Large intestine (tissue), 3 donors: ENCODE measurements at regions not wholly inside any gene's neighbourhood (a gene's known extent, or its start where the extent isn't known, plus 50 kb on each side); places are given as distances from the start of the nearest gene placed in this dataset.

Experiments used
- DNase-seq, 2 donors: peaks; one replicate each; pipeline versions ENCODE4 v3.0.0 to v3.0.0-alpha.2; 2013
- H3K27ac ChIP-seq: one replicate; pipeline ENCODE4 v1.5.1; 2013; ENCODE audit warnings: low read length
- H3K27me3 ChIP-seq: 2 replicates; pipeline ENCODE4 v1.6.1; 2013; ENCODE audit warnings: low read length; ENCODE audit not compliant: control insufficient read depth, insufficient read depth
- H3K36me3 ChIP-seq: 2 replicates; pipeline ENCODE4 v1.6.1; 2013; ENCODE audit warnings: low read length; ENCODE audit not compliant: control insufficient read depth, insufficient read depth
- H3K4me1 ChIP-seq: one replicate; pipeline ENCODE4 v1.6.1; 2013; ENCODE audit warnings: low read length; ENCODE audit not compliant: control insufficient read depth, insufficient read depth
- H3K4me3 ChIP-seq: one replicate; pipeline ENCODE4 v1.5.1; 2013; ENCODE audit warnings: low read length
- H3K9me3 ChIP-seq: one replicate; pipeline ENCODE4 v1.6.1; 2013; ENCODE audit warnings: mild to moderate bottlenecking, low read depth, low read length, moderate library complexity; ENCODE audit not compliant: control insufficient read depth
- WGBS: methylation state at CpG from one replicate; pipeline ENCODE4 v1.1.5; 2013; ENCODE audit warnings: low lambda C conversion rate; ENCODE audit not compliant: insufficient coverage; 5-methylcytosine and 5-hydroxymethylcytosine counted together

DNA sequence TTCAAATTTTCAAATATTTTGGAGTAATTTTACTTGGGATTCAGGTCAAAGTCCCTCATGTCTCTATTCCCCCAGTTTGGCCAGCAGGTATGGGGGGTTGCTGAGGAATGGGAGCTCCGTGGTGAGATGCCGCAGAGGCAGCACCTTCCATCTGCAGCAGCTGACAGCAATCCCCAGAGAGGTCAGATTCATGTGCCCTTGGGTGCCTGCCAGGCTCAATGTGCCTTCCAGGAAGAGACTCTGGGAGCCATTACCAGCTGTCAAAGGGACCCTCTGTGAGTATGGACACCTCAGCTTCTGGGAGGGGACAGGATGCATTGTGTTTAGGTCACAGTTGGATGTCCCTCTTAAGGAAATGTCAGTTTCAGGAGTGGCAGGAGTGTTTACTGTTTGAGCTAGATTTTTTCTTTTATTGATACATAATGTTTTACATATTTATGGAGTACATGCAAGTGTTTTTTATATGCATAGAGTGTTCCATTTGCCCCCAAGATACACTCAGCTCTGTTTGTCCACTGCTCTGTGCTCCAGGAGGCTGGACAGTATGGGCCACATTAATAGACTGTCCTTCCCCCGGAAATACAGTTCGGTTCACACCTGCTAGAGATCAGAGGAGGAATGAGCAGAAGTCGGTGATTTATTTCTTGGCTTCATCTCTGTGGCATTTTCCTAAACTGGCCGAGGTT, 75.3 kb upstream of the GRB10 start:
- H3K4me3 ChIP-seq: no peak overlapping the region
- WGBS: no CpG with 5 or more reads among the region's 6 CpGs
- no peaks in the 10 kb centered on the region for H3K4me1 ChIP-seq
- H3K36me3 ChIP-seq: no peaks in the 10 kb centered on the region
- no peak for DNase-seq
- no peak overlapping the region for H3K27ac ChIP-seq
- no peaks in the 10 kb centered on the region for H3K27me3 ChIP-seq
- H3K9me3 ChIP-seq: no peaks in the 10 kb centered on the region

DNA sequence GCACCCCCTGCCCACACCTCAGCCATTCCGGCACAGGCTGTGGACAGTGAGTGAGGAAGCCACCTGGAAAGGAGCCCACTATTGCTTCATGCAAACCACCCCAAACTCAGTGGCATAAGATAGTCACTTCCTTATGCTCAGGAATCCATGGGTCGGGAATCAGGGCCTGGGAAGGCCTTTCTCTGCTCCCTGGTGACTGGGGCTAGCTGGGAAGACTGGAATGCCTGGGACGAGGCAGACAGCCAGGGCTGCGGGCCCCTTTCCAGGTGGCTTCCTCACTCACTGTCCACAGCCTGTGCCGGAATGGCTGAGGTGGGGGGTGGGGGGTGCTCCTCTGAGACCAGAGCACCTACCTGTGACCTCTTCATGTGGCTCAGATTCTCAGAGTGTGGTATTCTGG, 74.1 kb upstream of the GRB10 start:
- no CpG with 5 or more reads among the region's 5 CpGs for WGBS
- Histone ChIP-seq H3K27ac (no peak overlapping the region), H3K4me3 (no peak overlapping the region), H3K27me3 (no peaks in the 10 kb centered on the region), H3K4me1 (no peaks in the 10 kb centered on the region), H3K36me3 (no peaks in the 10 kb centered on the region), H3K9me3 (no peaks in the 10 kb centered on the region)
- no peak for DNase-seq

DNA sequence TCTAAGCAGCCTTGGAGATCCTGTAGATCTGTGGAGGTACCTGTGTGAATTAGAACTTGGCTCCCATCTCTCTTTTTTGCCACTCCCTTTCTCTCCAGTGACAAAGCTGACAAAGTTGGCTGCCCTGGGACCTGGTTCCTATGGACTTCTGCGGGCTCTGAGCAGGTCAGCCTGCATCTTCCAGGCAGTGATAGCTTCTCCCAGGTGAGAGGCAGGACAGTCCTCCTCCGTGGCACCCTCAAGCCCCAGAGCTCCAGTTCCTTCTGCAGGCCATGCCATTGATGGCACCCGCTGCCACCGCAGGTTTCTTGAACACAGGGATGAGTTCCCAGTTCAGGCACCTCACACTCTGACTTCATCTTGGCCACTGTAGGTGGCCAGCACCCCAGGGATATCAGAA, 73.5 kb upstream of the GRB10 start:
- H3K27ac ChIP-seq: no peak overlapping the region
- no peaks in the 10 kb centered on the region for H3K27me3 ChIP-seq
- H3K36me3 ChIP-seq: no peaks in the 10 kb centered on the region
- no peaks in the 10 kb centered on the region for H3K9me3 ChIP-seq
- no peaks in the 10 kb centered on the region for H3K4me1 ChIP-seq
- no CpG with 5 or more reads among the region's 4 CpGs for WGBS
- DNase-seq: no peak
- H3K4me3 ChIP-seq: no peak overlapping the region

DNA sequence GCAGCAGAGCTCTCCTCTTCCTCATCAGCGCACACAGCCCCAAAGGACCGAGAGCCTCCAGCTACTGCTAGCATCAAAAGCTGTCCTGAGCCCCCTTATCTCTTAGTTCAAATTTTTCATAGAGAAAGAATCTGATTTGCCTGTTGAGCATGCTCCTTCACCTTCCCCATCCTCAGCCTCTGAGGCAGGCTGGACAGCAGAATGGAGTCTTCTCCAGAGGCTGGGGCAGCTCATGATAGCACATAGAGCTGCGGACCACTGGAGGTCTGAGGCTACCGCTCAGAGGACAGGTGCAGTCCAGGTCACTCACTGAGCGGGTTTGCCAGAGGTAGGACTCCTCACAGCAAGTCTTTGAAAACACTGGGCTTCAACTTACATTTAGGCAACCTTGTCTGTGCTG, 72.8 kb upstream of the GRB10 start:
- Histone ChIP-seq H3K27me3 (no peaks in the 10 kb centered on the region), H3K4me3 (no peak overlapping the region), H3K9me3 (no peaks in the 10 kb centered on the region), H3K4me1 (no peaks in the 10 kb centered on the region), H3K36me3 (no peaks in the 10 kb centered on the region), H3K27ac (no peak overlapping the region)
- WGBS: no CpG with 5 or more reads among the region's 5 CpGs
- DNase-seq: no peak

DNA sequence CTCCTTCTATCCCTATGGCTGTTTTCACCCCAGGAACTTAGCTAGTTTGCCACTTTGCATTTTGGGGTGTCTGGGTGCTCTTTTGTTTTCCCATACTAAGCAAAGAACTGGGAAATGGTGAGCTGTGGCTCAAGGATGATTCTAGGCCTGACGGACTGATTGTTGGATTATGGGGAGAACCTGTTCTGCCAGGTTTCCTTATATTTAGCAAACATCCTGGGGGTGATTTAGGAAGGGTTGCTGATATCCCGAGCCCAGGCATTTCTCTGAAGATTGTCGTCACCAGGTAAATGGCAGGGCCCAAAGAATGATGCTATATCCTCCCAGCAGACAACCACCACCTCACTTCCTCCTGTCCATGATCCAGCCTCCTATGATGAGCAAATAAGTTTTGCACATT, 72.1 kb upstream of the GRB10 start:
- Histone ChIP-seq H3K36me3 (no peaks in the 10 kb centered on the region), H3K9me3 (no peaks in the 10 kb centered on the region), H3K4me1 (no peaks in the 10 kb centered on the region), H3K27ac (no peak overlapping the region), H3K4me3 (no peak overlapping the region), H3K27me3 (no peaks in the 10 kb centered on the region)
- no peak for DNase-seq
- WGBS: no CpG with 5 or more reads among the region's 3 CpGs

DNA sequence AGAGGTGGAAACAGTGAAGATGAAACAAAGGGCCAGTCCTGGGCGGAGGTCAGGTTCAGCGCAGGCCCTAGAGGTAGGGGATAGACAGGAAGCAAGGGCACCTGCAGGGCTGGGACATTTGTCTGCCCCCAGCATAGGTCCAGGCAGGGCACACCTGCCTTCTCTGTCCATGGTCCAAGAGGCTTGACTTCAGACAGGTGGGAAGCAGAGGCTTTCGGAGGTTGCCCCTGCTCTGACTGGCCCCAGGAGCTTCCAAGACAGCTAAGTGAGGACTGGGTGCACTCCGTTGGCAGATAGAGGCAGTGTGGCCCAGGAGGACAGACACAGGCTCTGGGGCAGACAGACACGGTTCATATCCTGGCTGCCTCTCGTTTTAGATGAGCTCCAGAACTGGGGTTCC, 71.6 kb upstream of the GRB10 start:
- no peaks in the 10 kb centered on the region for H3K27me3 ChIP-seq
- WGBS: 100% methylated on average over 2 of the region's 6 CpGs
- H3K36me3 ChIP-seq: no peaks in the 10 kb centered on the region
- H3K27ac ChIP-seq: no peak overlapping the region
- no peak overlapping the region for H3K4me3 ChIP-seq
- no peaks in the 10 kb centered on the region for H3K9me3 ChIP-seq
- no peaks in the 10 kb centered on the region for H3K4me1 ChIP-seq
- no peak for DNase-seq

DNA sequence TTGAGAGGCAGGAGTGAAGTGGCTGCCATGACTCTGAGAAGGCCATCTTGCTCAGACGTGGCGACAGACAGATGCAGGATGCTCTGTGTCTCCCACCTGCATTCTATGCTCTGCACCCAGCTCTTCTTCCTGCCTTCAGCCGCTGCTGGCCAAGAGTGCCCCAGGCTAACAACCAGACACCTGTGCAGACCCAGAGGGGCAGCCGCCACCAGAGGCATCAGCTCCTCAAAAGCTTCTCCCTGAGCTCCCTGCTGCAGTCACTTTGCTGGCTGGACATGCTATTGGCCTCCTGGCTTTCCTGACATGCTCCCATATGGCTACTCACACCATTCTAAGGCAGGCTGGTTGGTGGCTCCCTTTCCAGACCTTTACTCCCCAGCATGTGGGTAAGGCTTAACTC, 70.6 kb upstream of the GRB10 start:
- no peaks in the 10 kb centered on the region for H3K9me3 ChIP-seq
- no peak for DNase-seq
- H3K27me3 ChIP-seq: no peaks in the 10 kb centered on the region
- no peaks in the 10 kb centered on the region for H3K36me3 ChIP-seq
- H3K27ac ChIP-seq: no peak overlapping the region
- no CpG with 5 or more reads among the region's 4 CpGs for WGBS
- H3K4me1 ChIP-seq: no peaks in the 10 kb centered on the region
- no peak overlapping the region for H3K4me3 ChIP-seq

DNA sequence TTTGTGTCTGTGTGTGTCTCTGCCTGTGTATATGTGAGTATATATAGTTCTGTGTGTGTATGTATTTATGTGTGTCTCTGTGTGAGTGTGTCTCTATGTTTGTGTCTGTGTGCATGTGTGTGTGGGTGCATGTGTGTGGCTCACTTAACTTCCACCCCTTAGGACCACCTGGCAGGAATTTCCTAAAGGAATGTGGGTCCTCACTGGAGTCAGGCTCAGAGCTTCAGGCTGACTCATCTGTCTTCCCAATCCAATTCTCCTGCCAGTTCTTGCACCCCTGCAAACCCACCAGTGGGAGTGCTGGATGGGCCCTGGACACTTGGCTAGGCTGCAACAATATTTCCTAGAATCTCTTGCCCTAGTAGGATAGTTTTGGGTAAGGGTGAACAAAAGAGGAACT, 70.2 kb upstream of the GRB10 start:
- DNase-seq: no peak
- Histone ChIP-seq H3K4me1 (no peaks in the 10 kb centered on the region), H3K36me3 (no peaks in the 10 kb centered on the region), H3K27me3 (no peaks in the 10 kb centered on the region), H3K4me3 (no peak overlapping the region), H3K27ac (no peak overlapping the region), H3K9me3 (no peaks in the 10 kb centered on the region)

DNA sequence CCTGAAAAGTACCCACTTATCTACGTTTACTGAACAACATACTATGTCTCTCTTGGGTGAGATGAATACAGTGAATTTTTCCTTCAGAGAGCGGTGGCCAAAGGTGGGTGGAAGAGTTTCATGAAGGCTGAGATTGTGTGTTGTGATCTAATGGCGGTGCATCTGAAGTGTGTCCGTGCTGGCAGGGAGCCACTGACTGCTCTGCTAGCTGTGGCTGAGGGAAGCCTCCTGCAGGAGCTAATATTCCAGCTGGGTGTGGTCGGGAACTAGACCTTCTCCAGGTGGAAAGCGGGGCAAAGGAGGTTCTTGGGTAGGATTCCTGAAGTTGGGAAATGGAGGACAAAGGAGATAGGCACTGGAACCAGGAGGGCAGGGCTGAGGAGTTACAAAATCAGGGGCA, 69.2 kb upstream of the GRB10 start:
- Histone ChIP-seq H3K36me3 (no peaks in the 10 kb centered on the region), H3K27ac (no peak overlapping the region), H3K4me3 (no peak overlapping the region), H3K9me3 (no peaks in the 10 kb centered on the region), H3K27me3 (no peaks in the 10 kb centered on the region), H3K4me1 (no peaks in the 10 kb centered on the region)
- DNase-seq: no peak
- WGBS: 0% methylated on average over 1 of the region's 6 CpGs

DNA sequence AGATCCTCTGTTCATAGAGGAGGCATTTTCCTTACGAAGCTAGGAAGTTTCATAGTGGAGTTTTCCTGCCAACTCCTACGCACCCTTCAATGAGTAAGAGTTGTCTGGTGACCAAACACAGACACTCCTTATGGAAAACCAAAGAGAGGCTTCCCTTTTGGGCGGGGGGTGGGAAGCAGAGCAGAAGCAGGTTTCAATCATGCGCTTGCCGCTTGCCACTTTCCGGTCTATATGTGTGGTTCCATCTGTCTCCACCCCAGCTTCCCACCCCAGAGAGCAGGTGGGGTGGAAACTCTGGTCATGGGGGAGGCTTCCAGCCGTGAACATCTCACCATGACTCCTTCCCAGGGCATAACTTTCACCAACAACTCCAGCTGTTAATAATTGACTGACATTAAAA, 68.8 kb upstream of the GRB10 start:
- Histone ChIP-seq H3K9me3 (no peaks in the 10 kb centered on the region), H3K4me1 (no peaks in the 10 kb centered on the region), H3K4me3 (no peak overlapping the region), H3K27ac (no peak overlapping the region), H3K27me3 (no peaks in the 10 kb centered on the region), H3K36me3 (no peaks in the 10 kb centered on the region)
- WGBS: no CpG with 5 or more reads among the region's 7 CpGs
- no peak for DNase-seq

DNA sequence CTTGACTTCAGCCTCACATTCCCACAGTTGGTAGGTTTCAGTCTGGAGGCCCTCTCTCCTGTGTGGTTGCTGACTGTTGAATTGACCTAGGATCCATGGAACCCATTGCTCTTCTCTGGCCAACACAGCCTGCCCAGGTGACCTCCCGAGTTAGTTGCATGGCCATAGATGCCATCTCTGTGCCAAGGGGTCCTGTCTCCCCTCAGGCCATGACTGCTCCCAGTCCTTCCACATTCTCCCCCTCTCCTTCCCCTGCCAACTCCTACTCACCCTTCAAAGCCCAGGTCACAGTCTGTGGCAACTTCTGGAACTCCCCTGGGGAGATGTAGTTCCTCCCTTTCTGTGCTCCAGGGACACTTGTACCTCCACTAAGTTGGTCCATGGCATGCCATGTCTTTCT, 67.3 kb upstream of the GRB10 start:
- no peaks in the 10 kb centered on the region for H3K27me3 ChIP-seq
- H3K4me3 ChIP-seq: no peak overlapping the region
- no peaks in the 10 kb centered on the region for H3K4me1 ChIP-seq
- H3K9me3 ChIP-seq: no peaks in the 10 kb centered on the region
- DNase-seq: no peak
- H3K36me3 ChIP-seq: no peaks in the 10 kb centered on the region
- no CpG with 5 or more reads among the region's 1 CpG for WGBS
- no peak overlapping the region for H3K27ac ChIP-seq
